SJSA1 (cell line): ENCODE measurements at regions not wholly inside any gene's neighbourhood (a gene's known extent, or its start where the extent isn't known, plus 50 kb on each side); places are given as distances from the start of the nearest gene placed in this dataset.
A peak's percentile ranks its signal among the peaks of the same experiment; 100 is the strongest.

ENCODE experiments used
- DNase-seq, 2 experiments: peaks; one replicate each; pipeline ENCODE4 v3.0.0-alpha.2; 2015 to 2020; ENCODE audit warnings: low spot score in 2 of 2, low read depth in 1 of 2
- H3K27ac ChIP-seq: fragments of 250-450 bp; sonication (Bioruptor Pico); 2 replicates; pipeline ENCODE4 v1.5.1; 2020; ENCODE audit warnings: mild to moderate bottlenecking, moderate library complexity
- H3K27me3 ChIP-seq: fragments of 250-450 bp; sonication (Bioruptor Pico); replicated peaks from 2 replicates; pipeline ENCODE4 v1.5.1; 2020; ENCODE audit warnings: mild to moderate bottlenecking, moderate library complexity
- H3K36me3 ChIP-seq: fragments of 250-450 bp; sonication (Bioruptor Pico); 2 replicates; pipeline ENCODE4 v1.5.1; 2020; ENCODE audit warnings: mild to moderate bottlenecking
- H3K4me1 ChIP-seq: fragments of 250-450 bp; sonication (Bioruptor Pico); replicated peaks from 2 replicates; pipeline ENCODE4 v1.6.1; 2021; ENCODE audit warnings: mild to moderate bottlenecking
- H3K4me3 ChIP-seq: fragments of 250-450 bp; sonication (Bioruptor Pico); 2 replicates; pipeline ENCODE4 v1.5.1; 2020; ENCODE audit warnings: mild to moderate bottlenecking
- H3K9me3 ChIP-seq: fragments of 250-450 bp; sonication (Bioruptor Pico); replicated peaks from 2 replicates; pipeline ENCODE4 v1.5.1; 2020; ENCODE audit warnings: mild to moderate bottlenecking

DNA sequence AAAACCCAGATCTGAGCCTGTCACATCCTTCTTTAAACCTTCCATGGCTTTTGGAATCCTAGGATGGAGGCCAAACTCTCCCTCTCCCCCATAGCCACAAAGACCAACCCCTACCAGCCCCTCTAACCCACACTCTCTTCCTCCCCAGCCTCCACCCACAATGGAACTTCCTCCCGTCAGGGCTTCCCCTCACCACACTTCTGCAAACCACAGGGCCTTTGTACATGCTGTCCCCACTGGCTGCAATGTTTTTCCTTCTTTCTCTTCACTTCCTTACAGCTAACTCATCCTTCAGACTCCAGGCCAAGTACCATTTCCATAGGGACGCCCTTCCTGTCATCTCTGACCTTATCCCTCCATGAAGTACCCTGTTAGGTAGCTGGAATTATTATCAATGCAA, 393.5 kb downstream of the MN1 start:
- no peak for DNase-seq
- Histone ChIP-seq H3K4me1 (no peaks in the 10 kb centered on the region; the same call in 1 of the 2 replicates), H3K36me3 (no peaks in the 10 kb centered on the region), H3K27ac (no peak overlapping the region), H3K9me3 (no peaks in the 10 kb centered on the region), H3K27me3 (no peaks in the 10 kb centered on the region), H3K4me3 (no peak overlapping the region)

DNA sequence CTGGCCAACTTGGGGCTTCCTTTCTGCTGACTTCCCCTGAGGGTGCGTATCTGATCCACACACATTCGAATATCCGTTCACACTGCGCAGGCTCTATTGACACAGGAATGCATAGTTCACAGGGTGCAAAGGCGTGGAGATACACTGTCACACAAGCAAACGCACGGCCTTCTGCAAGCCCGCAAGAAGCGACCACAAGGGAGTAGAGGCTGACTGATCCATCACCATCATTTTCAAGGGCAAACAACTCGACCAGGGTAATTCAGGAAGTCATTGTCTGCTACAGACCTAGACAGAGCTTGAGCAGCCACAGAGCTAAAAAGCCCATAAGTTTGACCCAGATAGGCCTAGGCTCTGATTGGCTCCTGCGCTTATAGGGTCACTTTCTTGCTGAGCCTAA, 392.3 kb downstream of the MN1 start:
- Histone ChIP-seq H3K27ac (no peak overlapping the region), H3K27me3 (no peaks in the 10 kb centered on the region), H3K36me3 (no peaks in the 10 kb centered on the region), H3K4me3 (no peak overlapping the region), H3K9me3 (no peaks in the 10 kb centered on the region), H3K4me1 (no peaks in the 10 kb centered on the region; the same call in 1 of the 2 replicates)
- peak in 1 of 2 experiments; percentile 14 for DNase-seq

DNA sequence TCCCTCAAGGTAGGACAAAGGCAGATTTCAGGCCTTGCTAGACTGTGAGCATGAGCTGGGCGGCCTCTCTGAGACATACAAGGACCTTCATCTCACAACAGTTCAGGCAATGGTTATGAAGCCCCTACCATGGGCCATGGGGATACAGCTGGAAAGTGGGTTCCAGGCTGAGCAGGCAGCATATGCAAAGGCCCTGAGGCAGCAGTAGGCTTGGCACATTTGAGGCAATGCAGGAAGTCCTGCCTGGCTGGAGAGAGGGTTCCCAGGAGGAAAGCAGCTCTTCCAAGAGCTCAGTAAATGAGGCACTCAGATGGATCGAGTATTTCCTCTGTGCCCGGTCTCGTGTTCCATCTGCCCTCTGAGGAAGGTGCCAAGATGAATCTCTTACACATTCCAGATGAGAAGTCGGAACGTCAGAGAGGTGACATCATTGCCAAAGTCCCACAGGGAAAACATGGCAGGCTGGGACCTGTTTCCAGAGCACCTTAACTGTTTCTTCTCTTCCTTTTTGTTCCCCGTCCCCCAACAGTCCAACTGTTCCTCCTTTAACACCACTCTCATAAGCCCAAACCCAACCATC, 388.6 kb downstream of the MN1 start:
- H3K36me3 ChIP-seq = no peaks in the 10 kb centered on the region
- H3K27ac ChIP-seq = no peak overlapping the region
- no peak for DNase-seq
- H3K4me1 ChIP-seq = peaks cover 7% of the 10 kb centered on the region
- H3K9me3 ChIP-seq = no peaks in the 10 kb centered on the region
- H3K4me3 ChIP-seq = no peak overlapping the region
- H3K27me3 ChIP-seq = 0 out of 2 replicates have a peak, but pooled peaks cover 4% of the 10 kb centered on the region

DNA sequence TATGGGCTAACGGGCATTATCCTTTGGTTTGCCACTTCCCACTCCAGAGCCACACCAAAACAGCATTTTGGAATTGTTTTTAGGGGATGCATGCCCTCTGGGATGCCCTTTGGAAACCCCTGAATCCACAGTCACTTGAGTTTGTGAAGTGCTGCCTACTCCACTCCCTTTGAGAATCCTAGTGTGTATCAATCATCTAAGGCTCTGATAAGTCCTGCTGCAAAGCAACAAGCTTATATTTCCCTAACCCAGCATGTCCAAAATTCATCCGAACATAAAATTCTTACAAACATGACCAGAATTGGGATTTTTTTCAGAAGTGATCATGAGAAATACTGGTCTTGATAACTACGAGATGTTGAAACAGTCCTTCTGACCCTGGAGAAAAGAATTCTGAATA, 387.9 kb downstream of the MN1 start:
- Histone ChIP-seq H3K27ac (no peak overlapping the region), H3K36me3 (no peaks in the 10 kb centered on the region), H3K4me3 (no peak overlapping the region), H3K4me1 (peaks cover 7% of the 10 kb centered on the region), H3K27me3 (0 out of 2 replicates have a peak, but pooled peaks cover 4% of the 10 kb centered on the region), H3K9me3 (no peaks in the 10 kb centered on the region)
- no peak for DNase-seq

DNA sequence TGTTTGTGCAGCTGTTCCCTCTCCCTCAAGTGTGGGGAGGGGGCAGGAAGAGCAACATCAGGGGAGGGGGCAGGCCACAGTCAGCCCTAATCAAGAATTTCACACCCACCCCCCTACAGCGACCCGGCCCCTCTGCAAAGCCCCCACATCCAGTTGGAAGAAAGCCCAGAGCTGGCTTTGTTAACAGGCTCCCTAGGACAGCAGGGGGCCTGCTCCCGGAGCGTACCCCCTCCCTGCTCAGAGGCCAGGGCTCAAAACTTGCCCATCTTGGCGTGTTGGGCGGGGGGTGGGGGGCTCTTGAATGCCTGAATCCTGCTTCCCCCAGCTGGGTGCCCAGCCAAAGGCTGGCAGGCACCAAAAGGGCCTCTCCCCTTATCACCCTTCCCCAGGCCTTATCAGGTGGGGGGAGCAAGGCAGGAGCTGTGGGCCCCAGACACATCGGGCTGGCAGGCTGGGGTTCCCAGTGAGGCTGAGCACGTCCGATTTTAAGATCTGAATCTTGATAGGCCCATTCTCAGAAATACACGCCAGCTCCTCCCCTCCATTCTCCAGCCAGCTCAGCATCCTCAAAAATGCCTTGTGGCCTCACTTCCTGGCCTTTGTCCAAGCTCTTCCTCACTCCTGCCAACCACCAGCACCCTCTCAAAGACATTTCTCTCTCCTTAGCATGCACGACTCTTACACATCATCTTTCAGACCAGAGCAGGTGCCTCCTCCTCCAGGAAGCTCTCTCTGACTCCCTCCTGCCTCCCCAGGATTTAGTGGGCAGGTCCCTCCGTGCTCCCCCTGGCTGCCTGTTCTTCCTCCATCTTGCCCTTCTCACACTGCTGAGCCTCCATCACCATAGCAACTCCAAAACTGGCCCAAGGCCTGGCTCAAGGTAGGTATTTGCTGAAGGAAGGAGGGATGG, 384.8 kb downstream of the MN1 start:
- no peak overlapping the region for H3K27ac ChIP-seq
- peak; percentile 54 to 56 for DNase-seq
- H3K27me3 ChIP-seq = 0 out of 2 replicates have a peak, but pooled peaks cover 4% of the 10 kb centered on the region
- no peak overlapping the region for H3K4me3 ChIP-seq
- peaks cover 27% of the 10 kb centered on the region for H3K4me1 ChIP-seq
- no peaks in the 10 kb centered on the region for H3K36me3 ChIP-seq
- H3K9me3 ChIP-seq = no peaks in the 10 kb centered on the region

DNA sequence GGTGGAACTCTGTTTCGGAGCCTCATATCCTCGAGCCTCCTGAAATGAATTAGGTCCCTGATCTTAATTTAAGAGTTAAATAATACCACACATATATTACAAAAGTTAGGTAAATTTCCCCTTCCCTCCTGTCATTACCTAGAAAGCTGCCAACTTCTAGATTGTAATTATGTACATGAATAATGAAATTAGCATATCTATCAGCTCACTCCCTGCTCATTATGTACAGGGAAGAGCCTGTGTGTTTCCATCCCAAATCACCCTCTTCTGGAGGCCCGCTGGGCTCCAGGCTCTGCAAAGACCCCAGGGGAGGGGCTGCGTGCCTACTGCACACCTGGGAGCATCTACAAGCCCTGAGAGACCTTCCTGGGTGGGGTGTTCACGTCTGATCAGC, 384.1 kb downstream of the MN1 start:
- H3K4me3 ChIP-seq = no peak overlapping the region
- 0 out of 2 replicates have a peak, but pooled peaks cover 4% of the 10 kb centered on the region for H3K27me3 ChIP-seq
- H3K36me3 ChIP-seq = no peaks in the 10 kb centered on the region
- DNase-seq = no peak
- H3K27ac ChIP-seq = no peak overlapping the region
- H3K4me1 ChIP-seq = peaks cover 27% of the 10 kb centered on the region
- no peaks in the 10 kb centered on the region for H3K9me3 ChIP-seq

DNA sequence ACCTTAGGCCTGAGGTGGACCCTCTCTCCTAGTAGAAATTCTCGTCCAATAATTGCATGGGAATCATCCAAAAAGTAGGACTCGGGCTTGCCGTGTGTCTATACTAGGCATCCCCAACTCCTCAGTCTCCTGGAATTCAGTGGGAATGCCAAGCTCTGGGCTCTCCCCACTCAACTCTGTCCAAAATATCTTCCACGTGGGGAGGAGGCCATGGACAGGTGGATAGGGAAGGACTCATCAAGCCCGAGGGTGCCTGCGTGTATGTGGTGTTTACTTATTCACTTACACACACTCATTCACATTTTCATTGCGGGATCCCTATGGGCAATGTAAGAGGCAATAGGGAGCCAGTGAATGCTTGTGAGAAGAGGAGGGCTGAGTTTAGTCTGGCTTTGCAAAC, 383.3 kb downstream of the MN1 start:
- H3K4me3 ChIP-seq = no peak overlapping the region
- H3K9me3 ChIP-seq = no peaks in the 10 kb centered on the region
- H3K27me3 ChIP-seq = 0 out of 2 replicates have a peak, but pooled peaks cover 4% of the 10 kb centered on the region
- no peaks in the 10 kb centered on the region for H3K36me3 ChIP-seq
- H3K27ac ChIP-seq = no peak overlapping the region
- H3K4me1 ChIP-seq = peaks cover 27% of the 10 kb centered on the region
- DNase-seq = no peak

DNA sequence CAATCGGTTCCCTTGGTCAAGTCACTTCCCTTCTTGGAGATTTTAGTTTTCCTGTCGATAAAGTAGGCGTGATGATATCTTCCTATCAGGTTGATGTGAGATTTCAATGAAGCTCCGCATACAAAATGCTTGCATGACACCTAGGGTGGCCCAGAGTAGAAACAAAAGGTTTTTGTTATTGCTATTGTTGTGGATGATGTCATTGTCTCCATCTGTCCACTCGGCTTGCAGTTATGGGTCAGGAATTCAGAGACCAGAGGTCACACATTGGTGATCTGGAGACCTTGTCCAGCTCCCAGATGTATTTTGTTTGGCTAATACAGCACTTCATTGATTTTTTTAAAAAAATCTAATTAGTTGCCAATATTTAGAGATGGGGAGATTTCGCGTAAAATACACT, 382.1 kb downstream of the MN1 start:
- H3K27ac ChIP-seq = no peak overlapping the region
- peaks cover 27% of the 10 kb centered on the region for H3K4me1 ChIP-seq
- no peak for DNase-seq
- H3K9me3 ChIP-seq = no peaks in the 10 kb centered on the region
- no peaks in the 10 kb centered on the region for H3K36me3 ChIP-seq
- H3K4me3 ChIP-seq = no peak overlapping the region
- H3K27me3 ChIP-seq = 0 out of 2 replicates have a peak, but pooled peaks cover 4% of the 10 kb centered on the region

DNA sequence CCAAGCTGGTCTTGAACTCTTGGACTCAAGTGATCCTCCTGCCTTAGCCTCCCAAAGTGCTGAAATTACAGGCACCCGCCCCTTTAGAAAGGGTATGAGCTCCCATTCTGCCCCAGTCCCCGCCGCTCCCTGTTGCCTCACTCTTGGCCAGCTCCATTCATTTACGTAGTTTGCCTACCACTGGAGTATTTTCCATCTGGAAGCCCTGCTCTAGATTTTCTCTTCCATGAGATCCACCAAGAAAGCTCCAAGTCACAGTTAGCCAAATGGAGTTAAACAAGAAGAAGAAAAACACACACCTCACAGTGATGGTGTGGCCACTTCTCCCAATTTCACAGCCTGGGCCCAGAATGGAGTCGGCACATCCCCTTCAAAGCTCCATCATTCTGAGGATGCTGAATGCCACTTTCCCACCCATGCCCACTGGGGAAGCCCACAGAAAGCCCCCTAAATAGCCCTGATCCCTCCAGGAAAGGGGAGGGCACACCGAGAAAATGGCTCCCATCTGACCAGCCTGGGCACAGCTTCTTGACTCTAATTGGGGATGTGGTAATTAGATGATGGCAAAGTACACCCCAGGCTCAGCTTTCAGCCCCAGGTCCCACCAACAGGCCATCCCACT, 381.2 kb downstream of the MN1 start:
- H3K4me3 ChIP-seq = no peak overlapping the region
- no peaks in the 10 kb centered on the region for H3K36me3 ChIP-seq
- no peaks in the 10 kb centered on the region for H3K9me3 ChIP-seq
- DNase-seq = no peak
- no peak overlapping the region for H3K27ac ChIP-seq
- H3K27me3 ChIP-seq = no peaks in the 10 kb centered on the region
- peaks cover 27% of the 10 kb centered on the region for H3K4me1 ChIP-seq

DNA sequence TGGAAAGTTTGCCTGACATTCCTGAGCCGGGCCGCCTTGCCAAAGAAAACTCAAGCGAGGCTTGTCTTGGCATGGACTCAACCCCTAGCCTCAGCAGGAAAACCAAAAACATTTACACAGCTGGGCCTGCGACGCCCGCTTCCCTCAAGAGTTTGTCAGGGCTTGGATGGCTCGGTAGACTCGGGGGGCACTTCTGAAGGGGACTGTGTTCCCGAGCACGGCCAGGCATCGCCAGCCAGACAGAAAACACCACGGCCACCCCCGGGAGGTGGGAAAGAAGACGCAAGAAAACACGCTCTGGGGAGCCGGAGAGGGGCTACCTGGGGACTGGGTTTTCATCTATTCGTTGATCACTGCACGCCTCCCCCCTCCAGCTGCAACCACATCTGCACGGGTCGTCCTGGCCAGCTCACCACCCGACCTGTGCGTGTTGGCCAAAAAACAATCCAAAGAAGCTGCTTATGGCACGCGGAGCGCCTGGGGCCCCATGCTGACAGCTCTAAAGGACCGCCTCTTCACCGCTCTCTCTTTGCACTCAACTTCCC, 380.7 kb downstream of the MN1 start:
- H3K4me3 ChIP-seq = no peak overlapping the region
- no peaks in the 10 kb centered on the region for H3K27me3 ChIP-seq
- DNase-seq = peak; percentile 69 to 80
- no peak overlapping the region for H3K27ac ChIP-seq
- no peaks in the 10 kb centered on the region for H3K9me3 ChIP-seq
- H3K36me3 ChIP-seq = no peaks in the 10 kb centered on the region
- H3K4me1 ChIP-seq = peaks cover 27% of the 10 kb centered on the region

DNA sequence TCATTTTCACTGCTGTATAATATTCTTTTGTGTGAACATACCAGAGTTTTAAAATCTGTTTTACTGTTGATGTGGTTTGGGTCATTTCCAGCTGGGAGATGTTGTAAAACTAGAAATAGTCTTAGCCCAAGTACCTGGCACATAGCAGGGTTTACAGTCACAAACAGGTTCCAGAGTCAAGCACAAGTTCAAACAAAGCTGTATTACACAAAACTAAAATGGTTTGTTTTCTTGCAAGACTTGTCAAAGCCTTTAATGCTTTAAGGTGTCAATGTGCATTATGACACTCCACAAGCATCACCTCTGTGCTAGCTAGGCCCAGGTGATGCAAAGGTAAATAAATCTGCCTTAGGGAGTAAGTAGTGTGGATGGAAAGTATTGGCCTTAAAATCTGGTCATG, 379.1 kb downstream of the MN1 start:
- no peak overlapping the region for H3K4me3 ChIP-seq
- no peak overlapping the region for H3K27ac ChIP-seq
- DNase-seq = no peak
- H3K27me3 ChIP-seq = no peaks in the 10 kb centered on the region
- no peaks in the 10 kb centered on the region for H3K36me3 ChIP-seq
- H3K9me3 ChIP-seq = no peaks in the 10 kb centered on the region
- H3K4me1 ChIP-seq = peaks cover 21% of the 10 kb centered on the region

DNA sequence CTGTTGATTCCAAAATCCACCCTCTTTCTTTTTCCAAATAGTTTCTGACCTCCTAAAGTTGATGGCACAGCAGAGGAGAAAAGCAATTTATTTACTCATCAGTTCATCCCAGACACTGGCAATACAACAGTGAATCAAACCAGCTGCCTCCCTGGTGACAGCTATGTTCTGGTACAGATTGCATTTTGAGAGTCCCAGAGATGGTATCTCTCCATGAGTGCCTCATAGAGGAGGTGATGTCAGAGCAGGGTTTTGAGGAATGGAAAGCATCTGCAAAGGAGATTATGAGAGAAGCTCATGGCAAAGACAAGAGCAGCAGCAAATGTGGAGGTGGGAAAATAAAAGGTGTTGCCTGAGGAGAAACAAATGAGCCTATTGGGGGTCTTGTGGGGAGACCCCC, 377.2 kb downstream of the MN1 start:
- H3K9me3 ChIP-seq = no peaks in the 10 kb centered on the region
- H3K36me3 ChIP-seq = no peaks in the 10 kb centered on the region
- no peak overlapping the region for H3K4me3 ChIP-seq
- no peaks in the 10 kb centered on the region for H3K27me3 ChIP-seq
- no peak overlapping the region for H3K27ac ChIP-seq
- H3K4me1 ChIP-seq = peaks cover 19% of the 10 kb centered on the region
- DNase-seq = no peak

DNA sequence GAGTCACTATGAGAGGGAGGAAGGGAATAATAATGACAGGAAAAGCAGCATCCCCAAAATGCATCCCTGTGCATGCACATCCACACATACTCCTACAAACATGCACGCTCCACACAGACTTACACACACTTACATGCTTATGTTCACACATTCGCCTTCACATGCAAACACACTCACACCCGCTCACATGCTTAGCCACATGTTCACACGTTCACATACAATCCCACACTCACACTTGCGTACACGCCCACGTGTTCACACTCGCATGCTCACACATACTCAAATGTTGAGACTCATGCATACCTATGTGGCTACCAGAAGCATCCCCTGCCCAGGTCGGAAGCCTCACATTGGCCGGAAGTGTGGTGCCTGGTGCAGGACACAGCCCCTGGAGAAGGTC, 372.1 kb downstream of the MN1 start:
- no peaks in the 10 kb centered on the region for H3K27me3 ChIP-seq
- H3K4me3 ChIP-seq = no peak overlapping the region
- H3K36me3 ChIP-seq = no peaks in the 10 kb centered on the region
- H3K4me1 ChIP-seq = no peaks in the 10 kb centered on the region
- DNase-seq = no peak
- no peak overlapping the region for H3K27ac ChIP-seq
- H3K9me3 ChIP-seq = peaks cover 5% of the 10 kb centered on the region; the same call in 1 of the 2 replicates

DNA sequence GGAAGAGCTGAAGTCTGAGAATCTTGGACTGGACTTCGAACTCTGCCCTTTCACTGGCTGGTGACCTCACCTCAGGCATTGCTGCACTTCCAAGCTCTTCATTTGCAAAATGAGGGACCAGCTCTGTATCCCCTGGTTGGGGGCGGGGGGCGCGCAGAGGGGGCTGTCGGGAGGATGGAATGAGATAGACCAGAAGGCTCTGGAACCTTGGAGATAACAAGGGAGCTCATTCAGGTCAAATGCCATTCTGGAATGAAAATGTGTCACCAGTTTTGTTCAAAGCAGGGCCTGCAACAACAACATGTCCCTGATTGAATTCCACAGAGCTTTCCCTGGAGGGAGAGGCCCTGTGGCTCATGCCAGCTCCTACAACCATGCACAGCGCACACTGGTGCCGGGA, 370.5 kb downstream of the MN1 start:
- H3K36me3 ChIP-seq = no peaks in the 10 kb centered on the region
- peaks cover 5% of the 10 kb centered on the region; the same call in 1 of the 2 replicates for H3K9me3 ChIP-seq
- no peaks in the 10 kb centered on the region for H3K4me1 ChIP-seq
- H3K27me3 ChIP-seq = no peaks in the 10 kb centered on the region
- H3K4me3 ChIP-seq = no peak overlapping the region
- no peak for DNase-seq
- no peak overlapping the region for H3K27ac ChIP-seq
